Right renal cortex interstitium (tissue), 3 donors: ENCODE measurements at regions not wholly inside any gene's neighbourhood (a gene's known extent, or its start where the extent isn't known, plus 50 kb on each side); places are given as distances from the start of the nearest gene placed in this dataset.

Experiments
- DNase-seq, 3 donors: peaks; one replicate each; pipeline ENCODE4 v3.0.0-alpha.2; 2013; ENCODE audit warnings: low read depth in 3 of 3, low spot score in 2 of 3

DNA sequence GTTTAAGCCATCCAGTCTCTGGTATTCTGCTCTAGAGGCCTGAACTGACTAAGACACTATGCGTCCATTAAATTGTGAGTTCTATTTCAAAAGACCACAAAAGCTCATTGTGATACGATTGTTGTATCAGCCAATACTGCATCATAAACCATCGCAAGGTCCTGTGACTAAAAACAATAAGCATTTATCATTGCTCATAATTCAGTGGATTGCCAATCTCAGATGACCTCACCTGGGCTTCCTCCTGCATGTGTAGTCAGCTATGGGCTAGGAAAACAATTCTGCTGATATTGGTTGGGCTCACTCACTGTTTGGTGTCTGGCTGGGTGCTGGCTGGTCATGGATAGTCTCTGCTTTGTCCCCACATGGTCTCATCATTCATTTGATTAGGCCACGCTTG lies 592.7 kb upstream of the BTBD3 start:
- DNase-seq = no peak

DNA sequence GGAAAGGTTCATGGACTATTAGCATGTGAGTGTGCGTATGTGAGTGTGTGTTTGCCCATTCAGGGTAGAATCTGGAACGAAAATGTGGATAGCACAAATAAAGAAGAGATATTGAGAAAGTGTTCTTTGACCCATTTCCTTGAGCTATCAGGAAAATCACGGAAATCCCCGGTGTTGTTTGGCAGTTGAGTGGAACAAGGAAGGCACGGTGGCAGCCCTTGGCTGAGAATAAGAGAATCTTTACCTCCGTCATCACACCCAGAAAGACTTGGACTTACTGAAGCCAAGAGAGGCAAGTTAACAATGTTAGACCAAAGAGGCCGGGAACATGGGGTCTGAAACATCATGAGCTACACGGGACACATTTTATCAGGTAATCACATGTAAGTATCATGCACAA lies 588.9 kb upstream of the BTBD3 start:
- DNase-seq = no peak

GRCh38 chr20:11329271-11329670 lies 588.4 kb upstream of the BTBD3 start:
- DNase-seq = no peak

- DNase-seq = no peak
These were observed 586.6 kb upstream of the BTBD3 start for GRCh38 chr20:11331096-11331495.

- DNase-seq = no peak
These were observed 585.3 kb upstream of the BTBD3 start for GRCh38 chr20:11332381-11332780.

- no peak for DNase-seq
These were observed 584.1 kb upstream of the BTBD3 start for GRCh38 chr20:11333634-11334033.

DNA sequence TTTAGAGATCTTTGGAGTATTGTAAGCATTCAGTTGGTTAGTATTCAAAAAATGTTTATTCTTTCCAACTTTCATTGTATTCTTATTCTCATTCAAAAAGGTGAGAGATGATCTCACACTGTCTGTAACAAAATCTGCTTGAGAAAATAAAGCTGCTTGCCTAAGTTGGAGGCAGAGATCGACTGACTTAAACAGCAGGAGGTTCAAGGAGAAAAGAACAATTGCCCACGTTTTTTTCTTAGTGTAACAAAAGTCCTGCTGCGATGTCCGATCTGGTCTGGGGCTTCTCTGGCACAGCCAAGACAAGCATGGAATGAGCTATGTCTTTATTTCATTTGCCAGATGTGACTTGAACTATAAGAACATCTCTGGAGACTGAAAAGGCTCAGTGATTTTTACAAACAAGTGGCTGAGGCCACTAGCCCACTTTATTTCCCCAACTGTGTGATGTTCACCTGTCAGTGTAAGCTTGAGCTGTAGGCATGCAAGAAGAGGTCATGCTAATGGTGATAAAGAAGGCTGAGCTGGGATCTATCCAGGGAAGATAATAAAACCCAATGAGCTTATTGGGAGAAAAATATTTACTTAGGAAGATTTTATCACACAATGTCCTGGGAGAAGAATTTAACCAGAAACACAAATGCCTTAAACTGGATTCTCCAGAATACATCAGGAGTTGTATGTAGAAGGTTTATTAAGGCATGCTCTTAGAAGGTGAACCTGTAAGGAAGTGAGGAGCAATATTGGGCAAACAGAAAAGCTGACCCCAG lies 580.1 kb upstream of the BTBD3 start:
- DNase-seq = no peak

- no peak for DNase-seq
These were observed 579.0 kb upstream of the BTBD3 start for GRCh38 chr20:11338496-11339306.

DNA sequence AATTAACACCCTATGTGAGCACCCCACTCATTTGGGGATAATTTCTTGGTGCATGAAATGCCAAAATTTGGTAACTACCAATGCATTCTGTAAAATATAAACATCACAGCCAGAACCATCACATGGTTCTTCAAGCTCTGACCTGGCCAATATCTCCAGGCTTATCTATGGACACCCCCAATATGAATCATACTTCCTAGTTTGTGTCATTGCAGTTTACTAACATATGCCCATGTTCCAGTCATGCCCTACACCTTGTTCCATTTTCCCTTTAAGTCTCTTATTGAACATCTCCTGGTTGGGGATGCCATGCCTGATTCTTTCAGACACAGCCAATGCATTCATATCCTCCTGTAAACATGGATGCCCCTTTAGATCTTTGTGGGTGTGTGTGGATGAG lies 572.8 kb upstream of the BTBD3 start:
- no peak for DNase-seq

DNA sequence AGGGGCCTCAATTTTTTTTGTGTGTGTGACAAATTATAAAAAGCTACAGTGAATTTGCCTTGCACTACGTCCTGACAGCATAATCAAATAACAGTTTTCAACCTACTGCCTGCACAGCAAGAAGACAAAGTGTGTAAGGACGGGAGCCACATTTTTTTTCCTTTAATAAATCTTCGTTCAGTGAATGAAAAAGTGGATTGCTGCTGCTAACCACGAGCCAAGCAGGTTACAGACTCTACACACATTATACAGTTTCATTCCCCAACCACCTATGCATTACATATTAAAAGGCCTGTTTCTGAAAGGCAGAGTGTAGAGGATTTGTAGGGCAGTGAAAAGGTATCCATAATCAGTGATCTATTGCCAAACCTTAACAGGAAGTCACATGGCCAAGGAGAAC lies 570.0 kb upstream of the BTBD3 start:
- DNase-seq = no peak

DNA sequence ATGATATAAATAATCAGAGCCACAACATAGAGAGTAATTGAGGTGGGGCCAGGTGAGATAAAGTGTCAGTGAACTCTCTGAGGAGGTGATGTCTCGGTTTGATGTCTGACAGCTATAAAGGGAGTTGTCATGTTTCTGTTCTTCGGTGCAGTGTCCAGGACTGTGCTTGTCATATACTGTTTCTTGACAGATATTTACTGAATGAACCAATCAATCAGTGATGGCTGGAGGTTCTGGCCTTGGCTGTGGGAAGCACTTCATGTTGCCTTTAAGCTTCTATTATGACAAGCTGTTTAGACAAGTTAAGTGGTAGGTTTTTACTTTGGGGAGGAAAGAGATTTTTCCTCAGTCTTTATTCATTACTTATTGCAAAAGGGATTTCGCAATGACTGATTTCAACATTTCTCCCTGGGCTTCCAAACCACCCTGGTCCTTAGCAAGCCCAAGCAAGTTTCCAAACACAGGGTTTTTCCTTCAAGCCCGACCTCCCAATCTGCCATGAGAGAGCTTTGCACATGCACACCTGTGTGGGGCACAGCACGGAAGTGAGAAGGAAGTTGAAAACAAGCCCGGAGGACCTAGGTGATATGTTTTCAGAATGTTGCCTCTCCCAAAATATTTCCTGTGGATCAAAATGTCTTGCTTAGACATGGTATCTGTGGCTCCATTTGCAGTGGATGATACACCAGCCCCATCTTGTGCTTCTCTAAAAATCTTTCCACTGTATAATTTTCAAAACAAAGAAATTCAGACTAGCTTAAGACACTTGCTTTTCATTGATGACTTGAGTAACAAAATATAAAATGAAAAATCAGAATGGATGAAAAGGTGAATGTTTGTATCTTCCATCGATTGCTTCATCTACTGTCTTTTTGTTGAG lies 567.3 kb upstream of the BTBD3 start:
- DNase-seq = no peak

DNA sequence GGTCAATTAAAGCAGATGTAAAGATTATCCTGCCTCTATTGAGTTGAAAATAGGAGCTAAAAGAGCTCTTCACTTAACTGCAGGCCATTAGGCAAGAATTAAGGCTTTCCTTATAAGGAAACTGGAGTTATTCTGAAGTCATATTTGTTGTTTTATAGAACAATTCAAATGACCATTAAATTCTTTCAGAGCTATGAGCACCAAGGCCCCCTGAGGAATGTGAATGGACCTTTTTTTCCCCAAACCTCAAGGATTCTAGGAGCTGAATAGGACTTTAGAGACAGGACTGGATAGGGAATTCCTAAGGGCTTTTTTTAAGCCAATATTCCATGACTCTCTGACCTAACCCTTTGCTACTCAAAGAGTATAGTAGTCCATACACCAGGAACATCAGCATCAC lies 565.7 kb upstream of the BTBD3 start:
- DNase-seq = no peak

GRCh38 chr20:11354846-11355245 lies 562.8 kb upstream of the BTBD3 start:
- no peak for DNase-seq

- DNase-seq = no peak
These were observed 562.3 kb upstream of the BTBD3 start for GRCh38 chr20:11355345-11355744.

DNA sequence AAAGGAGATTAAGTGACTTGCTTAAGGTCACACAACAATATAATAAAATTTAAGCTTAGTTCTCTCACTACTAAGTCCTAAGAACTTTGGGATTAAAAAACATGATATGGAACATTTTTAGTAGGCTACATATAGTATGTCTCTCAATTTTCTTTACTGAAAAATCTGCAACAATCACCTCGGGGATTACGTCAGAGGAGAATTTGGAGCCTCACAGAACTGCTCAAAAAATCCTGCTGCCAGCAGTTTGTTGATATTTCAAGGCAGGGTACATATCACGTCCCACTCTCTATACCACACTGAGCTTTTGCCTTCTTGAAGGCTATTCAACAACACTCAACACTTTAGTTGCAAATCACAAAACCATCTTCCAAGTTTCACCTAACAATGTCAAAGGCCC lies 561.6 kb upstream of the BTBD3 start:
- DNase-seq = no peak

DNA sequence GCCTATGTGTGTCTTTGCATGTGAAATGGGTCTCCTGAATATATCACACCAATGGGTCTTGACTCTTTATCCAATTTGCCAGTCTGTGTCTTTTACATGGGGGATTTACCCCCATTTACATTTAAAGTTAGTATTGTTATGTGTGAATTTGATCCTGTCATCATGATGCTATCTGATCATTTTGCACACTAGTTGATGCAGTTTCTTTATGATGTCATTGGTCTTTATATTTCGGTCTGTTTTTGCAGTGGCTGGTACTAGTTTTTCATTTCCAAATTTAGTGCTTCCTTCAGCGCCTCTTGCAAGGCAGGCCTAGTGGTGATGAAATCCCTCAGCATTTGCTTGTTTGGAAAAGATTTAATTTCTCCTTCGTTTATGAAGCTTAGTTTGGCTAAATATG lies 555.2 kb upstream of the BTBD3 start:
- DNase-seq = no peak

GRCh38 chr20:11364736-11365135 lies 553.0 kb upstream of the BTBD3 start:
- DNase-seq = no peak

DNA sequence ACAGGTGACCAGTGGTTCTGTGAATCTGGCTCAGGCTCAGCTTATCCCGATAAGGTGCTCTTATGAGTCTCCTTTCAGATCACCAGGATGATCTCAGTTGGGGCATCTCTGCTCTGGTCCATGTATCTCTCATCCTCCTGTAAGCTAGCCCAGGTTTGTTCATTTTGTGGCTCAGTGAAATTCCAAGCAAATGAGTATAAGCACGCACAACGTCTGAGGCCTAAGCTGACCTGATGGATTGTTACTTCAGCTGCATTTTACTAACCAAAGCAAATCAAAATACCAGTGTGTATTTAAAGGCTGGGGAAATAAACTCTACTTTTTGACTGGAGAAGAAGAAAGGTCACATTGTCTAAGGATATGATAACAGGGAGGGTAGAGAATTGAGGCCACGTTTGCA lies 551.0 kb upstream of the BTBD3 start:
- no peak for DNase-seq

- DNase-seq = no peak
These were observed 549.2 kb upstream of the BTBD3 start for GRCh38 chr20:11368499-11368898.

GRCh38 chr20:11368965-11369711 lies 548.6 kb upstream of the BTBD3 start:
- no peak for DNase-seq

GRCh38 chr20:11371831-11372230 lies 545.9 kb upstream of the BTBD3 start:
- no peak for DNase-seq
